ENCODE measurements at regions not wholly inside any gene's neighbourhood (a gene's known extent, or its start where the extent isn't known, plus 50 kb on each side); places are given as distances from the start of the nearest gene placed in this dataset.

- TF ChIP-seq CTCF (IDR thresholded peaks at IDR 0.05) (no peak), POLR2A (IDR thresholded peaks at IDR 0.05) (no peak)
These were observed 441.4 kb downstream of the SH3GL2 start for GRCh38 chr9:18020121-18020745.

Data from tibial nerve (tissue), 3 donors.